ENCODE measurements at regions not wholly inside any gene's neighbourhood (a gene's known extent, or its start where the extent isn't known, plus 50 kb on each side); places are given as distances from the start of the nearest gene placed in this dataset.

DNA sequence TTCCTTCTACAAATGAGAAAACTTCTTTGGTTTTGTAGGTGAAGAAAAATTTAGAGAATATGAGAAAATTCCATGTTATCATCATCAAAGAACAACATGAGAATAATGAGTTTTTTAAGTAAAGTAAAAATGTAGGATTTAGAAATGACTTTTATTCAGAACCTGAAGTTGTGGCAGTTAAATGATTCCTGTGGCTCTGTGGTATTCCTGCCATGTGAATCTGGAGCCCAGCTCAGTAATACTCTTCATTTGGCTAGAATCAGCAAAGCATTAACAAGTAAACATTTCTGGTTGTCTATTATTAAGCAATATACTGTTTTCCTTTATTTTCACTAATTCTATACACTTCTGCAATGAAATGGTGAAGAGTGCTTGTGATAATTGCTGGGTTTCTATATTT, 95.6 kb upstream of the E2F7 start:
- Mint-ChIP-seq H3K27me3 (ENCODE audit: insufficient read depth) (peaks cover 56% of the 10 kb centered on the region), H3K9me3 (no peaks in the 10 kb centered on the region), H3K36me3 (ENCODE audit: low read depth) (no peaks in the 10 kb centered on the region), H3K27ac (no peak overlapping the region), H3K4me3 (no peak overlapping the region), H3K4me1 (peaks cover 4% of the 10 kb centered on the region)
- no peak overlapping the region for H3K27ac ChIP-seq (ENCODE audit: low read depth, low read length)
- no peak overlapping the region for H3K4me3 ChIP-seq (ENCODE audit: low read length)
- no peak overlapping the region for H3K9ac ChIP-seq (ENCODE audit: extremely low read depth, low read length, poor library complexity, severe bottlenecking)
- TF ChIP-seq, protein P1, sequence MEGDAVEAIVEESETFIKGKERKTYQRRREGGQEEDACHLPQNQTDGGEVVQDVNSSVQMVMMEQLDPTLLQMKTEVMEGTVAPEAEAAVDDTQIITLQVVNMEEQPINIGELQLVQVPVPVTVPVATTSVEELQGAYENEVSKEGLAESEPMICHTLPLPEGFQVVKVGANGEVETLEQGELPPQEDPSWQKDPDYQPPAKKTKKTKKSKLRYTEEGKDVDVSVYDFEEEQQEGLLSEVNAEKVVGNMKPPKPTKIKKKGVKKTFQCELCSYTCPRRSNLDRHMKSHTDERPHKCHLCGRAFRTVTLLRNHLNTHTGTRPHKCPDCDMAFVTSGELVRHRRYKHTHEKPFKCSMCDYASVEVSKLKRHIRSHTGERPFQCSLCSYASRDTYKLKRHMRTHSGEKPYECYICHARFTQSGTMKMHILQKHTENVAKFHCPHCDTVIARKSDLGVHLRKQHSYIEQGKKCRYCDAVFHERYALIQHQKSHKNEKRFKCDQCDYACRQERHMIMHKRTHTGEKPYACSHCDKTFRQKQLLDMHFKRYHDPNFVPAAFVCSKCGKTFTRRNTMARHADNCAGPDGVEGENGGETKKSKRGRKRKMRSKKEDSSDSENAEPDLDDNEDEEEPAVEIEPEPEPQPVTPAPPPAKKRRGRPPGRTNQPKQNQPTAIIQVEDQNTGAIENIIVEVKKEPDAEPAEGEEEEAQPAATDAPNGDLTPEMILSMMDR (conservative IDR thresholded peaks at IDR 0.05) = no peak
- H3K36me3 ChIP-seq (ENCODE audit: control insufficient read depth, insufficient read depth, low read length) = no peaks in the 10 kb centered on the region
- no peaks in the 10 kb centered on the region for H3K4me1 ChIP-seq (ENCODE audit: control insufficient read depth, insufficient read depth, low read length)
- no peak for DNase-seq
- no peaks in the 10 kb centered on the region for H3K9me3 ChIP-seq (ENCODE audit: control insufficient read depth, low read length)
- peaks cover 82% of the 10 kb centered on the region for H3K27me3 ChIP-seq (ENCODE audit: control insufficient read depth, insufficient read depth, low read length, poor library complexity, severe bottlenecking)

DNA sequence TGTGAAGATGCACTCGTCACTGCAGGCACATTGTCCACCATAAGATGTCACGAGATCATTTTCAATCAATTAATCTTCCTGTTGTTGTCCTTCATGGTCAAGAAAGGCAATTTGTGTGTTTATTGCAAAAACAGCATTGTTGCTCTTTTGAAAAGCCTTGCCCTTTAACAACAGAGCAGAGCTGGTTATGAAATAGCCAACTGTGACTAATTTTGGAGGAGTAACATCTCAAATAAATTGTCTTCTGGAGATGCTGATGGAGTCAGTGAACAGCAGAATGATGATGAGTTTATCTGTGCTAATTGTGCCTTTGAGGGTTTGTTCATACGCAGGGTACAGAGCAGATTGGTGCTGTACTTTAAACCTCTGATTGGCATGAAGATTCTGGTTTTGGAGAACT, 88.3 kb upstream of the E2F7 start:
- Mint-ChIP-seq H3K9me3 (no peaks in the 10 kb centered on the region), H3K27me3 (ENCODE audit: insufficient read depth) (peaks cover 10% of the 10 kb centered on the region)

DNA sequence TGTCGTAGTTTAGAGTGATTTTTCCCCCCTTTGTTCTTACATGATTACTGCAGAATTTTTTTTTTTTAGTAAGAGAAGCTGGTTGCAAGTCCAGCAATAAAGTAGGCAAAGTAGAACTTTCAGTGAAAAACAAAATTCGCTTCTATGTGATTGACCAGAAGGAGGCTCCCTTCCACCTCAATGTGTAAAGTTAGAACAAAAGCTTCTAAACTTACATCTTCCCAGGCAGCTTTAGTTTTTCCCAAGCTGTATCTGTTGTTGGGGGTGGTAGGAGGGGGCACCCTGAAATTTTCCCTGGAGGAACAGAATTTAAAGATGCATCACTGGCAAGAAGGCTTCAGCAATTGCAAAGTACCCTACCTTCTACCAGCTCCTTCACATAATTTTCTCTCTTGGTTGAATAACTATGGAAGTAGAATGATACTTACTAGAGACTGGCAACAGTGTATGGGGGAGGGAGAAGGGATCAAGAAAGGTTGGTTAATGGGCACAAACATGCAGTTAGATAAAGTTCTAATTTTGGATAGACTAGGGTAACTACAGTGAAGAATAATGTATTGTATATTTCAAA, 87.3 kb upstream of the E2F7 start:
- H3K36me3 Mint-ChIP-seq (ENCODE audit: low read depth) = no peaks in the 10 kb centered on the region
- H3K4me3 Mint-ChIP-seq = no peak overlapping the region
- H3K9me3 Mint-ChIP-seq = no peaks in the 10 kb centered on the region
- H3K4me3 ChIP-seq (ENCODE audit: low read length) = no peak overlapping the region
- peaks cover 2% of the 10 kb centered on the region for H3K4me1 Mint-ChIP-seq
- H3K36me3 ChIP-seq (ENCODE audit: control insufficient read depth, insufficient read depth, low read length) = no peaks in the 10 kb centered on the region
- TF ChIP-seq, protein P1 (conservative IDR thresholded peaks at IDR 0.05) = peak; percentile 80
- H3K27me3 ChIP-seq (ENCODE audit: control insufficient read depth, insufficient read depth, low read length, poor library complexity, severe bottlenecking) = peaks cover 14% of the 10 kb centered on the region
- no peaks in the 10 kb centered on the region for H3K9me3 ChIP-seq (ENCODE audit: control insufficient read depth, low read length)
- no peak overlapping the region for H3K27ac ChIP-seq (ENCODE audit: low read depth, low read length)
- peaks cover 4% of the 10 kb centered on the region for H3K27me3 Mint-ChIP-seq (ENCODE audit: insufficient read depth)
- WGBS, 2 experiments (ENCODE audit: insufficient coverage in 1 of 2, insufficient read length in 1 of 2) = 23 to 60% methylated on average over 1 to 2 of the region's 2 CpGs
- H3K4me1 ChIP-seq (ENCODE audit: control insufficient read depth, insufficient read depth, low read length) = no peaks in the 10 kb centered on the region
- H3K9ac ChIP-seq (ENCODE audit: extremely low read depth, low read length, poor library complexity, severe bottlenecking) = no peak overlapping the region
- DNase-seq = peak; percentile 50
- no peak overlapping the region for H3K27ac Mint-ChIP-seq

More for the DNA sequence above, 88.3 kb upstream of the E2F7 start:
- no peaks in the 10 kb centered on the region for H3K36me3 ChIP-seq (ENCODE audit: control insufficient read depth, insufficient read depth, low read length)
- H3K4me3 ChIP-seq (ENCODE audit: low read length) = no peak overlapping the region
- no peak overlapping the region for H3K9ac ChIP-seq (ENCODE audit: extremely low read depth, low read length, poor library complexity, severe bottlenecking)
- H3K27me3 ChIP-seq (ENCODE audit: control insufficient read depth, insufficient read depth, low read length, poor library complexity, severe bottlenecking) = peaks cover 22% of the 10 kb centered on the region
- no peak overlapping the region for H3K4me3 Mint-ChIP-seq
- no peaks in the 10 kb centered on the region for H3K36me3 Mint-ChIP-seq (ENCODE audit: low read depth)
- TF ChIP-seq, protein P1 (conservative IDR thresholded peaks at IDR 0.05) = no peak
- H3K9me3 ChIP-seq (ENCODE audit: control insufficient read depth, low read length) = no peaks in the 10 kb centered on the region
- 91 to 93% methylated on average over 3 of the region's 3 CpGs for WGBS, 2 experiments (ENCODE audit: insufficient coverage in 1 of 2, insufficient read length in 1 of 2)
- no peak overlapping the region for H3K27ac Mint-ChIP-seq
- H3K4me1 ChIP-seq (ENCODE audit: control insufficient read depth, insufficient read depth, low read length) = no peaks in the 10 kb centered on the region
- H3K27ac ChIP-seq (ENCODE audit: low read depth, low read length) = no peak overlapping the region
- DNase-seq = no peak
- H3K4me1 Mint-ChIP-seq = peaks cover 2% of the 10 kb centered on the region
